Loucy (cell line): ENCODE measurements at regions not wholly inside any gene's neighbourhood (a gene's known extent, or its start where the extent isn't known, plus 50 kb on each side); places are given as distances from the start of the nearest gene placed in this dataset.

Experiments used
- H2AFZ ChIP-seq: fragments of 200-600 bp; sonication (generic); 2 replicates; pipeline ENCODE4 v1.6.0; 2016; ENCODE audit warnings: antibody characterized with exemption, mild to moderate bottlenecking, low read length, moderate library complexity
- H3F3A ChIP-seq: fragments of 200-600 bp; 2 replicates; pipeline ENCODE4 v1.6.0; 2016; ENCODE audit warnings: antibody characterized with exemption, low read depth, mild to moderate bottlenecking
- H3K27me3 ChIP-seq: fragments of 200-600 bp; sonication (generic); 2 replicates; pipeline ENCODE4 v1.6.1; 2014; ENCODE audit warnings: low read length, mild to moderate bottlenecking; ENCODE audit not compliant: insufficient read depth, poor library complexity, severe bottlenecking
- H3K36me3 ChIP-seq: fragments of 200-600 bp; sonication (generic); 2 replicates; pipeline ENCODE4 v1.6.1; 2016; ENCODE audit warnings: low read length; ENCODE audit not compliant: insufficient read depth
- H3K4me1 ChIP-seq: fragments of 200-600 bp; sonication (generic); 2 replicates; pipeline ENCODE4 v1.5.1; 2014; ENCODE audit warnings: low read length, mild to moderate bottlenecking; ENCODE audit not compliant: insufficient read depth, poor library complexity, severe bottlenecking
- H3K4me2 ChIP-seq: fragments of 200-600 bp; sonication (generic); 2 replicates; pipeline ENCODE4 v1.6.0; 2014; ENCODE audit warnings: antibody characterized with exemption, low read length, low read depth, mild to moderate bottlenecking; ENCODE audit not compliant: poor library complexity, severe bottlenecking
- H3K4me3 ChIP-seq: fragments of 200-600 bp; sonication (generic); 2 replicates; pipeline ENCODE4 v1.5.1; 2014; ENCODE audit warnings: low read length, mild to moderate bottlenecking, mixed read lengths; ENCODE audit not compliant: poor library complexity, severe bottlenecking
- H3K79me2 ChIP-seq: fragments of 200-600 bp; sonication (generic); 2 replicates; pipeline ENCODE4 v1.6.1; 2014; ENCODE audit warnings: low read length; ENCODE audit not compliant: insufficient read depth
- H3K9ac ChIP-seq: fragments of 200-600 bp; sonication (generic); 2 replicates; pipeline ENCODE4 v1.6.0; 2014; ENCODE audit warnings: mild to moderate bottlenecking, low read depth, low read length, moderate library complexity; ENCODE audit not compliant: poor library complexity, severe bottlenecking
- H3K9me2 ChIP-seq: fragments of 200-600 bp; sonication (generic); replicated peaks from 2 replicates; pipeline ENCODE4 v1.6.1; 2016; ENCODE audit warnings: low read depth, low read length, mixed read lengths
- H3K9me3 ChIP-seq: fragments of 200-600 bp; sonication (generic); 2 replicates; pipeline ENCODE4 v1.6.1; 2014; ENCODE audit warnings: mild to moderate bottlenecking, antibody characterized with exemption, low read length, low read depth; ENCODE audit not compliant: insufficient read depth
- H4K20me1 ChIP-seq: fragments of 200-600 bp; sonication (generic); 2 replicates; pipeline ENCODE4 v1.6.0; 2014; ENCODE audit warnings: antibody characterized with exemption, low read length, mild to moderate bottlenecking; ENCODE audit not compliant: insufficient read depth, poor library complexity, severe bottlenecking
- CTCF ChIP-seq: fragments of 200-600 bp; sonication (generic); conservative IDR thresholded peaks from 2 replicates; pipeline ENCODE4 v1.5.1; 2014; ENCODE audit warnings: mild to moderate bottlenecking, antibody characterized with exemption, low read length
- EZH2phosphoT487 ChIP-seq: fragments of 200-600 bp; IDR thresholded peaks from 2 replicates; pipeline ENCODE4 v1.6.1; 2018; ENCODE audit warnings: antibody characterized with exemption, mild to moderate bottlenecking, moderate library complexity, borderline replicate concordance

GRCh38 chr2:217193431-217194340 lies 333.8 kb upstream of the TNP1 start:
- Histone ChIP-seq H3K9me2 (no peaks in the 10 kb centered on the region), H3K36me3 (no peaks in the 10 kb centered on the region), H3K9me3 (no peaks in the 10 kb centered on the region; the same call in 1 of the 2 replicates), H4K20me1 (no peaks in the 10 kb centered on the region), H3K27me3 (no peaks in the 10 kb centered on the region), H2AFZ (no peak overlapping the region), H3K4me3 (no peak overlapping the region), H3K9ac (no peak overlapping the region), H3K4me2 (no peak overlapping the region), H3K79me2 (no peaks in the 10 kb centered on the region), H3F3A (no peaks in the 10 kb centered on the region), H3K4me1 (no peaks in the 10 kb centered on the region)
- no peak for TF ChIP-seq EZH2phosphoT487
- TF ChIP-seq CTCF, result no peak

DNA sequence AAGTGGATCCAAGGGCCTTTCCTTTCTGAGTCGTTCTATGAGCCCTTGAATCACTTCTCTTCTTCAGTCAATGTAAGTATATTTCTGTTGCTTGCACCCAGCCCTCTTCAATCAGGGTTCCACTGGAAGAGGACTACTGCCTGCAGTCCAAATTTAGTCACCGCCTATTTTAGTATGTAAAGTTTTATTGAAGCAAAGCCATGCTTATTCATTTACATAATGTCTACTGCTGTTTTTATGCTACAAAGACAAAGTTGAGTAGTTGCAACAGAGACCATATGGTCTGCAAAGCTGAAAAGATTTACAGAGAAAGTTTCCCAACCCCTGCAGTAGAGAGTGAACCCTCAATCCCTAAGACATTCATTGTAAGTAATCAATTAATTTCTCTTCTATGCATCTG lies 332.5 kb upstream of the TNP1 start:
- no peak overlapping the region for H3K9ac ChIP-seq
- no peak overlapping the region for H3K4me2 ChIP-seq
- no peaks in the 10 kb centered on the region for H3K27me3 ChIP-seq
- H3F3A ChIP-seq, result no peaks in the 10 kb centered on the region
- no peaks in the 10 kb centered on the region for H3K79me2 ChIP-seq
- no peaks in the 10 kb centered on the region for H3K4me1 ChIP-seq
- no peaks in the 10 kb centered on the region; the same call in 1 of the 2 replicates for H3K9me3 ChIP-seq
- H3K4me3 ChIP-seq, result no peak overlapping the region
- H4K20me1 ChIP-seq, result no peaks in the 10 kb centered on the region
- H2AFZ ChIP-seq, result no peak overlapping the region
- no peaks in the 10 kb centered on the region for H3K36me3 ChIP-seq
- TF ChIP-seq EZH2phosphoT487 (no peak), CTCF (no peak)
- no peaks in the 10 kb centered on the region for H3K9me2 ChIP-seq

GRCh38 chr2:217189747-217190146 lies 329.9 kb upstream of the TNP1 start:
- Histone ChIP-seq H3F3A (no peaks in the 10 kb centered on the region), H3K36me3 (no peaks in the 10 kb centered on the region), H3K4me3 (no peak overlapping the region), H3K4me1 (no peaks in the 10 kb centered on the region), H3K4me2 (no peak overlapping the region), H4K20me1 (no peaks in the 10 kb centered on the region), H3K27me3 (no peaks in the 10 kb centered on the region), H3K9me2 (no peaks in the 10 kb centered on the region), H3K79me2 (no peaks in the 10 kb centered on the region), H3K9me3 (no peaks in the 10 kb centered on the region), H2AFZ (no peak overlapping the region), H3K9ac (no peak overlapping the region)
- no peak for TF ChIP-seq CTCF
